Activated CD8-positive, alpha-beta memory T cell treated with anti-CD3 and anti-CD28 coated beads for 4 hours (primary cell): ENCODE measurements at regions not wholly inside any gene's neighbourhood (a gene's known extent, or its start where the extent isn't known, plus 50 kb on each side); places are given as distances from the start of the nearest gene placed in this dataset.
A peak's percentile ranks its signal among the peaks of the same experiment; 100 is the strongest.
"Not testable (repeated sequence)": the region's sequence is repeated elsewhere in the genome, so short reads cannot be mapped to it uniquely, and the experiment has no call there.

Source experiments
- DNase-seq, 2 donors: peaks; one replicate each; pipeline ENCODE4 v3.0.0-alpha.2; 2020; ENCODE audit warnings: low read depth in 2 of 2

- DNase-seq = no peak
Observed at GRCh38 chr1:224533517-224533916, 82.6 kb upstream of the CNIH3 start.

- no peak for DNase-seq
Observed at GRCh38 chr1:224534731-224535130, 81.4 kb upstream of the CNIH3 start.

GRCh38 chr1:224535641-224536040 is 80.5 kb upstream of the CNIH3 start:
- DNase-seq = no peak

- DNase-seq = no peak
Observed at GRCh38 chr1:224539971-224540370, 76.1 kb upstream of the CNIH3 start.

GRCh38 chr1:224540535-224540934 is 75.6 kb upstream of the CNIH3 start:
- no peak for DNase-seq

GRCh38 chr1:224541072-224541790 is 74.9 kb upstream of the CNIH3 start:
- DNase-seq = no peak

GRCh38 chr1:224541901-224542630 is 74.1 kb upstream of the CNIH3 start:
- no peak for DNase-seq

- peak in 1 of 2 donors; percentile 6 for DNase-seq
Observed at GRCh38 chr1:224542783-224543440, 73.2 kb upstream of the CNIH3 start.

- no peak for DNase-seq
Observed at GRCh38 chr1:224543453-224543852, 72.7 kb upstream of the CNIH3 start.

GRCh38 chr1:224544346-224545110 is 71.6 kb upstream of the CNIH3 start:
- DNase-seq = no peak

- no peak for DNase-seq
Observed at GRCh38 chr1:224545571-224545970, 70.5 kb upstream of the CNIH3 start.

- no peak for DNase-seq
Observed at GRCh38 chr1:224548676-224549075, 67.4 kb upstream of the CNIH3 start.

GRCh38 chr1:224551189-224551588 is 64.9 kb upstream of the CNIH3 start:
- not testable (repeated sequence) for DNase-seq

GRCh38 chr1:224554056-224554455 is 62.1 kb upstream of the CNIH3 start:
- no peak for DNase-seq

- no peak for DNase-seq
Observed at GRCh38 chr1:224554620-224555259, 61.4 kb upstream of the CNIH3 start.

- no peak for DNase-seq
Observed at GRCh38 chr1:224558904-224559303, 57.2 kb upstream of the CNIH3 start.

GRCh38 chr1:224559981-224560728 is 56.0 kb upstream of the CNIH3 start:
- DNase-seq = no peak

- not testable (repeated sequence) for DNase-seq
Observed at GRCh38 chr1:224562881-224563280, 53.2 kb upstream of the CNIH3 start.

GRCh38 chr1:224563666-224564065 is 52.5 kb upstream of the CNIH3 start:
- no peak for DNase-seq

- no peak for DNase-seq
Observed at GRCh38 chr1:224564454-224565084, 51.5 kb upstream of the CNIH3 start.
